ENCODE measurements at regions not wholly inside any gene's neighbourhood (a gene's known extent, or its start where the extent isn't known, plus 50 kb on each side); places are given as distances from the start of the nearest gene placed in this dataset.
A peak's percentile ranks its signal among the peaks of the same experiment; 100 is the strongest.
"Not testable (repeated sequence)": the region's sequence is repeated elsewhere in the genome, so short reads cannot be mapped to it uniquely, and the experiment has no call there.

DNA sequence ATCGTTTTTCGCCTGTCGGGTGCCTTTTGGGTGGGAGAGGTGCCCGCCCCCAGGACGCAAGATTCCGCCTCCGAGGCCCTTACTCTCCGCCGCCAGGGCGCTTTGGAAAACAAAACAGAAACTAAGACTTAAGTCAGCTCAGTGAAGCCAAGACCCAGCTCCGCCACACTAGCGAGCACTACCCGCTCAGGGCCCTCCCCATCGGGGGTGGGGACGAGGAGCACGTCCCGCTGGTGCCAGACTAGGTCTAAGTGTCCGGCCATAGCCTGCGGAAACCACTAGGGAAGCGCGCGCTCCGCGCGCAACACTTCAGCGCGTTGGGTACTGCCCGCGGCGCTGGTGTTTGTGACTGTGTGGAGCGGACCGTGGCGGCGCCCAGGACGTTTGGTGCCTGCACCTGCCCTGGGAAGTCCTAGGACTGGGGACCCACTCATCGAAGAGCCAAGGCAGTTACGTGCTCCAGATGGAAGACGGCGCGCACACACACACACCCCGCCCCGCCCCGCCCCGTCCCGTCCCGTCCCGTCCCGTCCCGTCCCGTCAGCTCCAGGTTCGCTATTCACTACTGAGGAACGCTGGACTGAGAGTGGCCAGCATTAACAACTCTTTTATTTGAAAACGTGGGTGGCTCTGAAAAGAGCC lies 57.6 kb upstream of the BOLA1 start:
- DNase-seq: not testable (repeated sequence)

DNA sequence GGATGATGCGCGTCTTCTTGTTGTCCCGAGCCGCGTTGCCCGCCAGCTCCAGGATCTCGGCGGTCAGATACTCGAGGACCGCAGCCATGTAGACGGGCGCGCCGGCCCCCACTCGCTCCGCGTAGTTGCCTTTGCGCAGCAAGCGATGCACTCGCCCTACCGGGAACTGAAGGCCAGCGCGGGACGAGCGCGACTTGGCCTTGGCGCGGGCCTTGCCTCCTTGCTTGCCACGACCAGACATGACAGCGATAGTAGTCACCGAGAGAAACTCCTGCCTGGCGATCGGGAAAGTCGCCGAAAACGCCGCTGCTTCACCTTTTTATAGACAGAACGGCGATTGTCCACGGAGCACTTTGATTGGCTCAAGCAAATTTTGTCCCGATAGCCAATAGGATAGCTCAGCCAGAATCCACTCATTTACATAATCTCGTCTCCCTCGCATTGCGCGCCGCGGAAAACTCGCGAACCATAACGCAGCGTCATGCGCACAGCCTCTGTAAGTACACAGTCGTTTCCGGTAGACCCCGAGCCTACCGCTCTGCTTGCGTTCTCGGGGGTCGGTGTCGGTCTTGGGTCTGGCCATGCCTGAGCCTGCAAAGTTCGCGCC lies 56.8 kb upstream of the BOLA1 start:
- not testable (repeated sequence) for DNase-seq

GRCh38 chr1:149843431-149844041 lies 55.8 kb upstream of the BOLA1 start:
- DNase-seq: no peak

GRCh38 chr1:149844101-149844500 lies 55.3 kb upstream of the BOLA1 start:
- peak; percentile 28 for DNase-seq

DNA sequence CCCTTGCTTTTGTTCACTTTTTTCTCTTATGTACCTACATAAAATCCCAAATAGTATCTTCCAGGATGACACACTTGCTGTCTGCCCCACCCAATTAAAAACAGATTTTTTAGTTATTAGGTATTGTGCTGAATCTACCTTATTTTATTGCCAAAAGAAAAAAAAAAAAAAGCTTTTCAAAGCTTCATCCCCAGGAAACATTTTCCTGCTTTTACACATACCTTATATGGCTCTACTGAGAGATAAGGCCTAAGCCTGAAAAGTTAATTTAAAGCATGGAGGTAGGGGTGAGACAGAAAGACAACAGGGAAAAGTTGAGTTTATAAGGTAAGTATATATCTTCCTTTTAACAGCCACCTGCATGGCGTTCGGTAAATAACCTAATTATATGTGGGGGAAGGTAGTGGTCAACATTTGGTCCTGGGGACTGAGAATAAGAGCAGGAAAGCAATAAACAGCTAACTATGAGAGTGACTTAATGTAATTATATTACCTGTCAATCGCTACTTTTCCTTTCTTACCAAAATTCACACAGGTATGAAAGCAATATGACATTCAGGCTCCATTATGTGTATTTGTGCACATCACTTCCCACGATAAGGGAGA lies 54.6 kb upstream of the BOLA1 start:
- DNase-seq: no peak

- no peak for DNase-seq
Observed at GRCh38 chr1:149845416-149845815, 54.0 kb upstream of the BOLA1 start.

DNA sequence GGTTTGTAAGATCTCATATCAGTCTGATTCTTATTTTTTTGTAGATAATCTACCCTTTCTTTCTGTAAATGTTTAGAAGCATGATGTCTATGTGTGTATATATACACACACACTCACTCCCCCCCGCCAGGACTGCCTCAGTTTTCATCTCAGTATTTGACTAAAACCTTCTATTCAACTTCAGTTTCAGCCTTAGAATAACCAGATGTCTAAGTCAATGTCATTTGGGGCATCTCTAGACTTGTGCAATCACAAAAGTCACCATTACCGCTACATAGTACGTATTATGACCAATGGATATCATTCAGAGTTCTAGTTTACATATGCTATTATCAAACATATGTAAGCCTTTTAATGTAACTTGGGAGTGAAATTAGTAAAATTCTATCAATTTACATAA lies 53.3 kb upstream of the BOLA1 start:
- DNase-seq: no peak

GRCh38 chr1:149846593-149847466 lies 52.5 kb upstream of the BOLA1 start:
- DNase-seq: no peak

- no peak for DNase-seq
Observed at GRCh38 chr1:149848340-149849110, 50.8 kb upstream of the BOLA1 start.

DNA sequence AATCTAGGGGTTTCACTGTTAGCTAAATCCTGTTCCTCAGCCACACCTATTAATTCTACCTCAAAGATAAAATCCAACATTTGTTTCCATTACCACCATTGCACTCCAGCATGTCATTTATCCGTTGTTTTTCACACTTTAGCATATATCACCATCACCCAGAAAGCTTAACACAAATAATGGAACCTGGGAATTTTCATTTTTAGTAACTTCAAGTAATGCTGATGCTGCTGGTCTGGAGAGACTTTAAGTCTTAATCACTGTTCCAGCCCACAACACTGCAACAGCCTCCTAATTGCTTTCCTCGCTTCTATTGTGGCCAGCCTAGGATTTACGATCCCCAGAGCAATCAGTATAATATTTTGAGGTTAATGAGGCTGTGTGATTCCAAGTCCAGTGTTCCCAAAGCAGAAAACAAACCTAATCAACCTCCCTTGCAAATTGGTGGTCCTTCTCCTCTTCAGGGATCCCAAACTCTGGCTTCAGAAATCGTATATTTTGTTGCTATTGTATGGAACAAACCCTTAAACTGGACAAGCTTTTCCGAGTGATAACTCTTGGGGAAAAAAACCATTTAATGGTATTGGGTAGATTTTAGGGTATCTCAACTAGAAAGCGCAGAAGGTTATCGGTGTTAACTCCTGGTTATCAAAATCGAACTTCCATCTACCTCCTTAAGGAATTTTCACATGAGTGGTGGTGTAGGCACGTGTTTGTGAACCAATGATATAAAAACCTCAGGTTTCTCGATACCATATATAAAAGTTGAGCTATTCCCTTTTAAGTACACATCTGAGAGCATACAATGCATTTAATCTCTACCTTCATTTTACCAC lies 50.0 kb upstream of the BOLA1 start:
- DNase-seq: no peak

Measured in CD4-positive, alpha-beta T cell treated with Interleukin-6 for 4 hours (primary cell).